HG03442 (cell line): ENCODE measurements at regions not wholly inside any gene's neighbourhood (a gene's known extent, or its start where the extent isn't known, plus 50 kb on each side); places are given as distances from the start of the nearest gene placed in this dataset.

Experiments used
- ATAC-seq: cut with Tn5 transposase; IDR thresholded peaks from one replicate; pipeline ENCODE4 v1.9.1; 2021; ENCODE audit warnings: mild to moderate bottlenecking, moderate library complexity; ENCODE audit not compliant: unreplicated experiment

DNA sequence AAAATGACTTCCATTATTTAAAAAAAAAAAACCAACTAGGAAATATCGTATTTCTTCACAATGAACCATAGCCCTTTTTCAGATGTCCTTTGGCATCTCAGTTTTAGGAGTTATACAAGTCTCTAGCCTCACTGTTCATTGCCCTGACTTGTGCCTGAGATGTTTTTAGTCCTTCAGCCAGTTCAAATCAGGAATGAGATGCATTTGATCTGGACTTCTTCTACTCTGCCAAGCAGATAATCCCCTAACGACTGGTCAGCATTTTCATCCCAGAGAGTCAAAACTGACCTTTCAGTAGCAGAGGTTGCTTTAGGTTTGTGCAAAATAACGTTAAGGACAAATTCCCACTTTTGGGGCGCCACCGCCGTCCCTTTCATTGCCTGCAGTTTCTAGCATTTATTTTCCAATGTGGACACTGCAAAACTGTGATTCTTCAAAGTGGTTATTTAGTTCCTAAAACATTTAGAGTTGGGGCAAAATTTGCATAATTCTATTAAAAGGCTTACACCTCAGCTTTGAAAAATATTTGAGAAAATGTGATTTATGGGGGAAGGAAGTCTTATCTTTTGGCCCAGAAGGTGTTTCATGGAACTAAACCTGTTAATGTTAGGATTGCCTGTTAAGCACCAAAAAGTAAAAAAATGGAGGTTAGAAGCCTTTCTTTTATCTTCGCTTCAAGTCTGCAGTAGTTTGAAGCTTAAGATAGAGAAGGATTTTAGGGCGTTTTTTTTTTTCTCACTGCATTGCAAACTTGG lies 152.0 kb upstream of the SGK1 start:
- no peak for ATAC-seq

DNA sequence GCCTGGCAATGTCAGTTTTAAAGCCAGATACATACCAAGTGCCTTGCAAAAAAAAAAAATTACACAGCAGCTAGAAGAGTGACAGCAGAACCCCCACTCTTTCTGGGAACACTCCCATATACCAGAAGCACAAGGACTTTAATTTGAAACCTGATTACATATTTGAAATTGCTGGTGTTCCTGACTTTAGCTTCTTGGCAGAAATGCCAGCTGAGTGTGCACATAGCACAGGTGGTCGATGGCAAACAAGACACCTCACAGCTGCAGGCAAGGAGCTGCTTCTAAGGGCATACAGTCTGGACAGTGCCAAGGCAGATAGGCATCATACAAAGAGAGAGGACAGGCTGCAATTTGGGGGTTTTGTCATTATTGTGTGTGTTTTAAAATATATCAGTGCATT lies 150.7 kb upstream of the SGK1 start:
- ATAC-seq, result no peak

DNA sequence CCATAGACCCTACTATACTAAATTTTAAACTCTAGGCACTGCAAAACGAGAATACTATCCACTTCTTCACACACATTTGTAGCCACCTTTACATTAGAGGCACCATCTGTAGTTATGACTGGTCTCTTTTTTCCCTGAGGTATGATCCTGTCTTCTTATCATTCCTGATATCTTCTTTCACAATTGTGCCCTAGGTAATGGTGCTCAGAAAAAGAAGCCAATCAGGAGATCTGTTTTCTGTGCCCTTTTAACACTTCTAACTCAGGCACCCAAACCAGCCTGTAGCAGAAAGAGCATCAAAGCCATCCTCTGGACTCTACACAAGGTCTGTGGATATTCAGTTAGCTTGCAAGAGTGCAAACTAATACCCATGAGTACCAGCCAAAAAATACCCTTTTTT lies 149.7 kb upstream of the SGK1 start:
- ATAC-seq, result no peak

DNA sequence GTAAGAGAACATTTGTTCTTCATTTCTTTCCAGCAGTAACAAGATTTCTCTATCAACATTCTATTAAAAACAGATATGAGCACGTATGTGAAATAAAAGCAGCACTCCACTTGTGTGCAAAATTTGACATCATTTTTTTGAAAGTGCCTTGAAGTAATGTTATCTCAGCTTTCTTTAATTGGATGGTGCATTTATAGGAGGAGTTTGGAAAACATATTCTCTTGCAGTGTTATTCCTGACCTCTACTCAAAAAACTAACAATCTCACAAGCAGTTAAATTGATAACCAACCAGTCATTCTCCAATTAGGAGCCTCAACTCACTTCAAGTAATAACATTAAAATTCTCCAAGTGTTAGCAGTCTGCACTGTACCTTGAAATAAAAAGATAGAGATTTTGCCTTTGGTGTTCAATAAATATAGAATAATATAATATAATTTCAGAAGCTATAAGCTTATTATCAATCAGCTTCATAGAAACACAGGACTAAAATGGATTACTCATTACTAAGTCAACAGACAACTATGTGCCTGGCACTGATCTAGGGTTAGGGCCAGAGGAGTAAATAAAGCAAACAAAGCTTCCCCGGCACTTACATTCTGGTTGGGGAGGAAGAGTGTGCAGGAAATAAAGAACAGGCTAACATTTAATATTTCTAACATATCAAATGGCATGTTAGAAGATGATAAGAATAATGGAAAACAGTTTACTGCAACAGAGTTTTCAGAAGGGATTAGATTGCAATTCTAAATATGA lies 149.0 kb upstream of the SGK1 start:
- no peak for ATAC-seq

DNA sequence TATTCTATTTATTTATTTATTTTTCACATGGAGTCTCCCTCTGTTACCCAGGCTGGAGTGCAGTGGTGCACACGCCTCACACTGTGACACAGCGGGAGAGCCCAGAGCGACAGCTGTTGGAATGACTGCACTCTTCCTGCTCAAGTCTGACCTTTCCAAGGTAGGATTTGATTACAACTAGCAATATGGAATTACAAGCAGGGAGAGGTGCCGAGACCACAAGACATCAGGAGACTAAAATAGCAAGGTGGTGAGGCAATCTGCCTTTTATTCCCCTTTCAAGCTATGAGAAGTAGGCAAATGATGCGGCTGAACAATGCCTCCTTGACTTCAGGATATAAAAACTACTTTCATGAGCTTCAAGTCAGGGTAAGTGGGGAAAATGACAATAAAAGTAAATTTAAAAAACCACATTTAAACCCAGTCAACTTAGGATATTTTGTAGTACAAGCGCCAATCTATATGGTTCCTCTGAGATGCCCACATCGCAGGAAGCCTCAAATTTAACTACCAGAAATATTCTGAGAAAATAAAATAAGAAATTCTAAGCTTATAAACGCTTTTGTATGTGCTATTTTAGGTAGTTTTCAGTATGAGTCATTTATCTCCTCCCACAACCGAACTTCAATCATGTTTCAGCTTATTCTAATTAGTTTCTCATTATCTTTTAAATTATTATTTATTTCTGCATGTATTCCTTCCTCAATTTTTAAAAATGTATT lies 146.9 kb upstream of the SGK1 start:
- ATAC-seq, result peak; percentile 70

DNA sequence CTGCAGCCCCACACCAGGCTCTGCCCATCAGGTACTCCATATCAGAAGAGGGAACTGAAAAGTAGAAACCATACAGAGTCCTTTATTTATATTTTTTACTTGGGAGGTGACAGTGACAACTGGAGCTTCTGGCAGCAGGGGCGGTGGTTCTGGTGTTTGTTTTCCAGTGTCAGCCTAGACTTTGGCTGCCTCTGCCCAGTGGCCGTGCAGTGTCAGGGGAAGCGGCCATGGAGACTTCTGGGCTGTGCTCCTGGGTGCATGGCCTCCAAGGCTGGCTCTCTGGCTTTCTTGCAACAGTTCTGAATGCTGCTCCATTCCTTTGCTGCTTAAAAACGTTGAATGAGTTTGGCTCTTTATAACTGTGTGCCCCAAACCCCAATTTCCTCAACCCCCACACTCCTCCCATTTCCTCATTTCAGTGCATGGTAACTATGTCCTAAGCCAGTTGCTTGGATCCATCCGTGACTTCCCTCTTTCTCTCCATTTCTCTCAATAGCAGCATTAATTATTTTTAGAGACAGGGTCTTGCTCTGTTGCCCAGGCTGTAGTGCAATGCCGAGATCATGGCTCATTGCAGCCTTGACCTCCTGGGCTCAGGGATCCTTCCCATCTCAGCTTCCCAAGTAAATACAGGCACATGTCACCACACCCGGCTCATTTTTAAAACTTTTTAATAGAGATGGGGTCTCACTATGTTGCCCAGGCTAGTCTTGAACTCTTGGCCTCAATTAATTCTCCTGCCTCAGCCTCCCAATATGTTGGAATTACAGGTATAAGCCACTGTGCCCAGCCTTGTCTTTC lies 141.1 kb upstream of the SGK1 start:
- no peak for ATAC-seq

DNA sequence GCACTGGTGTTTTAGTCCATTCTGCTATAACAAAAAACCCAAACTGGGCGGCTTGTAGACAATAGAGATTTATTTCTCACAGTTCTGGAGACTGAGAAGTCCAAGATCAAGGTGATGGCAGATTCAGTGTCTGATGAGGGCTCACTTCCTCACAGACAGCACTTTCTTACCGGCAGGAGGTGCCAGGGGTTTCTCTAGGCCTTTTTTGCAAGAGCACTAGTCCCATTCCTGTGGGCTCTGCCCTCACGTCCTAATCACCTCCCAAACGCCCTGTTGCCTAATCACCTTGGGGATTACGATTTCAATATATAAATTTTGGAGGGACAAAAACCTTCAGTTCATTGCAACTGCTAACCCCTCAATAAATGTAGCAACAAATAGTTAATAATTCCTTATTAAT lies 140.0 kb upstream of the SGK1 start:
- ATAC-seq, result no peak

DNA sequence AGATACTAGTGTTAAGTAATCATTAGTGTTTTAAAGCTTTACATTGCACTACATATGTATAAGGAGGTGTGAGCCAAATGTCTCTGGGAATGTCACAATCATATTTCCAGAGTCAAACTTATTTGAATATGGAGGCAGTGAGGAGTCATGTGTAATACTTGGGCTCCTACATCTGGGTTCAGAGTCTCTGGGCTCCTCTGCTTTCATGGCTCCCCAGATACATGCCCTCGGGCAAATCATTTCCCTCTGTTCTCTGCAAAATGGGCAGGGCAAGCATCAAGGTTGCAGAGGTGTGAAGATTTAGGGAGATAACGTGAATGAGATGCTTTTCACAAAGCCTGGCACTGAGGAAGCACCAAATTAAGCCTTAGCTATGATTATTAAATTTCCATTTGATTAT lies 138.3 kb upstream of the SGK1 start:
- no peak for ATAC-seq

DNA sequence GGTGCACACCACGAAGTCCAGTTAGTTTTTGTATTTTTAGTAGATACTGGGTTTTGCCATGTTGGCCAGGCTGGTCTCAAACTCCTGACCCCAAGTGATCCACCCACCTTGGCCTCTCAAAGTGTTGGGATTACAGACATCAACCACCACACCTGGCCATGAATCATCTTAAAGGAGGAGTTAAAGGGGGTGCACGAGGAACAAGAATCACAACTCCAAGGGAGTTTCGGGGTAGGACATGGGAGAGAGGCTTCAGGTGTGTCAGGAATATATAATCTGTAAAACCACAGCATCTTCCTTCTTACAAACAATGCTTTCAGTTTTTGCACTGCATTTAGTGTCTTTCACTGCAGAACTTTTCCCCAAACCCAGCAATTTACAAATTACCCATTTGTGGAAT lies 137.4 kb upstream of the SGK1 start:
- ATAC-seq, result no peak

DNA sequence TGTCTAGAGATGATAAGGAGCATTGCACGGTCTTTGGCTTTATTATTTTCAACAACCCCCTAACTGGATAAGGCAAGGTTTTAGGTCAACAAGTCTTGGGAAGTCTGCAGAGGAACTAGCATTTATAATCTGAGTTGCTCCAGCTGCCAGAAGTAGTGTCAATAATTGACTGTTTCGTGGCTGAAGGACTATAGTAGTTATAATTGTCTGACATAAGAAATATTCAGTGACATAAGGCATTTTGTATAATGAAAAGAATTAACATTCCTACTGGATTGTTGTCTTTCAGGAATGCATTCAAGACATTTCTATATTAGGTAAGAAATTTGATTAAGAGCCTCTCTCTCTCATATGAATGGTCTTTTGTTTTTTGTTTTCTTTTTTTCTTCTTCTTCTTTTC lies 136.9 kb upstream of the SGK1 start:
- ATAC-seq, result no peak

DNA sequence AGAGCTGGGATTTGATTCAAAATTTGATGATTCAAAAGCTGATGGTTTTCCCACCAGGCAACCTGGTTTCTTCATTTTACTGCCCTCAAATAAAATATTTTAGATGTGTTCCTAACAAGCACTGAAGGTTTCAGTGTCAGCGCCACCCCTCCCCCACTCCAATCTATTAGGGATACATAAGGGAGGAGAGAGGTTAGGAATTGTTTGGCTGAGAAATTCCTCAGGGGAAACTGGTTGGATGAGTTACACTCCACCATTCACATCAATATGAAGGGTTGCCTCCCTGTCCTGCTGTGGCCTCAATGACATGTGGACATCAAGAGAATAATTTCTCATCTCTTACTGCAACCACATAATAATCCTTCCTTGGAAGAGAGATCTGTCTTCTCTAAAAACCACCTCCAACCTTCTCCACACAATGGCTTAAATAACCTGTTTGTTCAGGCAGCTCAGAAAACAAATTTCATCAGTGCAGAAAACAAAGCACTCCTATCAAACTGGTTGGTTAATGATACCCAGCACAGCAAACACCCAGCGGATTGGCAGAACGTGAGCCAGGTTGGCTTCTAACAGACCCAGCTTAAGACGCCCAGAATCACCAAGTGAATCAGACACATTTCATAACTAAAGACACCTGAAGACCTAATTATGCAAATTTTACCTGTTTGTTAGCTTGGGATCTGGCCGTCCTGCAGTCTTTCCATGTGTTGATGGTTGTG lies 136.0 kb upstream of the SGK1 start:
- no peak for ATAC-seq

DNA sequence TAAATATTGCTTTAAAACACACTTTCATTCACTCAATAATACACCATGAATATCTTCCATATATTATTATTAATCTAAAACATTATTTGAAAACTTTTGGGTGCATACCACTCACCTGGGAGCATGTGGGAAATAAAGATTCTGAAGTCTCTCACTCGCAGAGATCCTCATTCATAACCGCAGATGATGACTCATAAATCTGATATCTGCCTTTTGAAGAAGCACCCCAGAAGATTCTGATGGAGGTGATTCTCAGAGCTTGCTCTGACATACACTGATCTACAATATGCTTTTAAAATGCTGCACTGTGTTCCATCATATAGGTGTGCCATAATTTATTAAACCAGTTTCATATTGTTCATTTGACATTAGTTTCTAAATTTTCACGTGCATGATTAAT lies 135.0 kb upstream of the SGK1 start:
- no peak for ATAC-seq

DNA sequence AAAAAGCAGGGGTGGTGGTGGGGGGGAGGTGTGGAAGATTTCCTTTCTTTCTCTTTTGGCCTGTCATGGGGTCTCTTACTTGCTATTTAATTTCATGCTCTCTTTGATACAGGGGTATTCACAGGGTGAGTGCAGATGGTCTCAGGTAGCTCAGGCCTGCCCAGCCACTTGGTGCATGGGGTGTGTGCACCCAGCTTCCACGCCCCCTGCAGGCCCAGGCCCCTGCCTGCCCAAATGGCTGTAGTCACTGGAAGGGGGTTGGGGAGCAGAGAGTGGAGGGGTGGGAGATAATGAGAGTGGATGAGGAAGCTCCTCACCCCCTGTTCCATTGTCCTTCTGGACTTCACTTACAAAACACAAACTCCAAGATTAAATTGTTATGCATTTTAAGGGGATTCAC lies 133.6 kb upstream of the SGK1 start:
- no peak for ATAC-seq

DNA sequence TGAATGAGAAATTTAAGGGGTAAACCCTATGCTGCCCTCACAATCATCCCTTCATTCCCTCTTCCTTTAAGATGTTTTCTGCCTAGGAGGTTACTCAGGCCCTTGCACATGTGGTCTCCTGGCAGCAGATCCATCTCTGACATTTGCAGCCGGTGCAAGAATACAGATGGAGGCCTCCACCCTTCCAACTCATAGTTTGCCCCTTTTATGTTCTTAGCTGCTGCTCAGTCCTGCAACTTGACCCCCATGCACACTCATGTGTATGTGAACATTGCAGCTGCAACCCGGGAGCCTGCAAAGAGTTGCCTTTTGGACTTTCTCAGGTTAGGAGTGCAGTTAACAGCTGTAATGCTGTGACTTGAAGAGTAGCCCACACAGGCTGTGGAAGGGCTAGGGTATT lies 131.9 kb upstream of the SGK1 start:
- ATAC-seq, result no peak

DNA sequence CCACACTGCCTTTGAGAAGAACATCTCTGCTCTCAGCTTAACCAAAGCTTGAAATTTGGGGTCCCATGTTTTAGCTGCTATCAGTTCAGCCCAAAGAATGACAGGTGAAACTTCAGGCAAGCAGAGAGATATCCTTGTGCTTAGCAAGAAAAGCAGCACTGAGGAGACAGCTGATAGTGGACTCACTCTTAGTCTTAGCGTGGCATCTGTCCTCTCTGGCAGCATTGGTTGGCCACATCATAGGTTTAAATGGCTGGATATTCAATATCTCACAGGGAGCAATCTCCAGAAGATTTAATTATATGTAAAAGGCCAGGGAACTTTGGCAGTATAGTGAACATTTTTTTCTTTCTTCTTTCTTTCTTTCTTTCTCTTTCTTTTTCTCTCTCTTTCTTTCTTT lies 131.1 kb upstream of the SGK1 start:
- no peak for ATAC-seq

DNA sequence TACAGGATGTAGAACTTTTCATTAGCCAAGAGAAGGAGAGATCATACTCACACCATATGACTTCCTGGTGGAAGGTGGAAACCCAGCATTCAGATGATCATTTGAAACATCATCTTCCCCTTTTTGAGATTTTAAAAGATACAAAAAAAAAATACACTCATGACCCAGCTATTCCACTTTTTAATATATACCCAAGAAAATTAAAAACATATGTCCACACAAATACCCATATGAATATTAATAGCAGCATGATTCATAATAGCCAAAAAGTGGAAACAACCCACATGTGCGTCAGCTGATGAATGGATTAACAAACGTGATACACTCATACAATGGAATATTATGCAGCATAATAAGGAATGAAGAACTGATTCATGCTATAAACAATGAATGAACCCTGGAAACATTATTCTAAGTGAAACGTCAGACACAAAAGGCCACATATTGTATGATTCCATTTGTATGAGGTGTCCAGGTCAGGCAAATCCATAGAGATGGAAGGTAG lies 130.0 kb upstream of the SGK1 start:
- ATAC-seq, result no peak

DNA sequence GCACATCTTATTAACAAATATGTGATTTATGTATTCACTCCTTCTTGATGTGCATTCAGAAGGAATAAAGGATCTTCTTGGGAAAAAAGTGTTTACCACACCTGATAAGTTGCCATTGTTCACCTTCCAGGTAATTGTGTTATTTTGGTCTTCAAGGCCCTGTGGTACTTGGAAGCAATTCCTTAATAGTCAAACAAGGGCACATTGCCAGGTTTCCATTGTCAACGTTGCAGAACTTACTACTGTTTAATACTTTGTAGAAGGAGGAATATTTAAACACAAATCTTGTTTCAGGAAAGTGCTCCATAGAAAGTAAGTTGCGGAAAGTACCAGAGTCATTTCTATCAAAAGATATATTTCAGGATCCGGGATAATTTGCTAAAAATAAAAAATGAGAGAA lies 129.5 kb upstream of the SGK1 start:
- ATAC-seq, result no peak

DNA sequence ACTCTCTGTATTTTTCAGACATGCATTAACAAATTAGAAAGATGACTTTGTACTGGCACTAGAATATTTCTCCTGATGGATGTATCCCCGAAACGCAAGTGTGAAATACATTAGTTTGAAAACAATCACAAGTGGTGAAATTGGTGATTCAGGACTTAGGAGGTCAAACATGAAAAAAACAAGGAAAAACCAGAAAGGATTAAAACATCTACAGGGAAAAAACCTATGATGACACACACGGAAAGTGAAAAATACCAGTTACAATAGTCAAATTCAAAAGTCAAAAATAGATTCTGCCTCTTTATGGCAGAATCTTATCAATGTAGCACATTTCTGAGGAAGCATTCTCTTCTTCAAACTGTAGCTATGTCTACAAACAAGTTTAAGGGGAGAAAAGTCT lies 129.0 kb upstream of the SGK1 start:
- no peak for ATAC-seq

DNA sequence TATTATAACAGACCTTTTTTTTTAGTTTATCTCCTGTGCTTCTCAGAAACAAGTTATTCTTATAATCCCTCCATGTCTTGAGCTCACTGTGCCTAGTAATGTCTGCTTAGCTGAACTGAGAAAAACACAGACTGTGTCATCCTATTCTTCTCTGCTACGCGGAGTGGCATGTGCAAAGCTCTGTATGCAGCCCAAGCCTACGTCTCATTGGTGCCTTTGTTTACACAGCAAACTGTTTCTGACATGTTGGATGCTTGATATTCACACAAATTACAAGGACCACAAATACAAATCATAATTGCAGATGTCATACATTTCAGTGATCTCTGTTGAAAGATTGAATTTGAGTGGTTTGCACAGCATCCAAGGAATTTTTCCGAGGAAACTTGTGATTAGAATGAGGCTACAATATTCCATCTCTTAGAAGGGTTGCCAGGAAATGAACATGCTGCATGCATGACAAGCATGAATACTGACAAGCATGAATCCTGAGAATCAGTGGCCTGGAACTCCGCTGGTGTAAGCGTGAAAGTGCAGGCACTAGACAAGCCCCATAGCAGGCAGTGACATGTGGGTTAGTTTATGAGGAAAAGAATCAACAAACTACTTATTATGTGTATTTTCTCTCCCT lies 128.4 kb upstream of the SGK1 start:
- ATAC-seq, result no peak

DNA sequence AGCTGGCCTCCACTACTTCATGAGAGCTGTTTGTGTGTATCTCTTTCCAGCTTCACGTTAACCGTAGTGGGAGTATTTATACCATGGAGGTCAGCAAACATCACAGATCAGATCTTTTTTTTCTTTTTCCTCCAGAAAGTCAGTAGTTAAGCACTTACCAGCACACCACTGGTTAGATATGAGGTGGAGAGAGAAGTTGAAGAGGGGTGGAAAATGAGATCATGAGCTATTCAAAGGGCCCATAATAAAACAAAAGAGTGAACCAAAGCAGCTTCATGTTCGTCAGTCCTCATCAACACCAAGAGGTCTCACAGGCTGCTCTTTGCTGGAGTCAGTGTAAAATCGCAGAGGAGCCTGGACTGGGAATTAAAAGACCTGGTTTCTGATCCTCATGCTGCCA lies 125.1 kb upstream of the SGK1 start:
- ATAC-seq, result no peak
